Keratinocyte (primary cell): ENCODE measurements at regions not wholly inside any gene's neighbourhood (a gene's known extent, or its start where the extent isn't known, plus 50 kb on each side); places are given as distances from the start of the nearest gene placed in this dataset.

ENCODE experiments used
- DNase-seq: peaks from one replicate; pipeline ENCODE4 v3.0.0-alpha.2; 2011; ENCODE audit warnings: low read depth, missing footprints, low spot score
- FAIRE-seq: peaks from 2 replicates; lab custom pipeline; 2011; peaks lifted over from hg19 to GRCh38; lab: Jason Lieb, UNC
- H2AFZ ChIP-seq: 2 replicates; pipeline ENCODE4 v1.6.0; 2012; ENCODE audit warnings: low read length, control low read depth, inconsistent platforms; ENCODE audit not compliant: control insufficient read depth
- H3K27ac ChIP-seq: 2 replicates; pipeline ENCODE4 v1.5.1; 2011; ENCODE audit warnings: low read length; ENCODE audit not compliant: control insufficient read depth, insufficient read depth
- H3K27me3 ChIP-seq: 3 replicates; pipeline ENCODE4 v1.6.0; 2011; ENCODE audit warnings: low read length; ENCODE audit not compliant: control insufficient read depth, insufficient read depth; ENCODE audit errors: extremely low read depth
- H3K36me3 ChIP-seq, 2 experiments: 2 replicates in 1 of 2; 3 replicates in 1 of 2; pipeline ENCODE4 v1.5.1; 2011; ENCODE audit warnings: low read length in 2 of 2, mild to moderate bottlenecking in 1 of 2; ENCODE audit not compliant: control insufficient read depth in 2 of 2, insufficient read depth in 2 of 2; ENCODE audit errors: extremely low read depth in 1 of 2
- H3K4me1 ChIP-seq: 3 replicates; pipeline ENCODE4 v1.5.1; 2011; ENCODE audit warnings: low read length; ENCODE audit not compliant: control insufficient read depth, insufficient read depth; ENCODE audit errors: extremely low read depth
- H3K4me2 ChIP-seq: 3 replicates; pipeline ENCODE4 v1.6.0; 2011; ENCODE audit warnings: low read depth, low read length; ENCODE audit not compliant: control insufficient read depth, insufficient read depth; ENCODE audit errors: extremely low read depth
- H3K4me3 ChIP-seq, 3 experiments: fragments of 200-600 bp in 1 of 3; sonication (generic) in 1 of 3; 2 replicates in 2 of 3; 3 replicates in 1 of 3; pipeline ENCODE4 v1.5.1; 2011 to 2016; ENCODE audit warnings: low read length in 3 of 3, mild to moderate bottlenecking in 3 of 3, control low read depth in 2 of 3, inconsistent platforms in 1 of 3, low read depth in 1 of 3, mixed read lengths in 1 of 3, mixed run types in 1 of 3, moderate library complexity in 1 of 3; ENCODE audit not compliant: control insufficient read depth in 2 of 3, insufficient read depth in 2 of 3; ENCODE audit errors: extremely low read depth in 1 of 3
- H3K79me2 ChIP-seq: 2 replicates; pipeline ENCODE4 v1.6.0; 2012; ENCODE audit warnings: low read length; ENCODE audit not compliant: control insufficient read depth, insufficient read depth
- H3K9ac ChIP-seq: 3 replicates; pipeline ENCODE4 v1.6.0; 2011; ENCODE audit warnings: low read length; ENCODE audit not compliant: control insufficient read depth, insufficient read depth; ENCODE audit errors: extremely low read depth
- H3K9me1 ChIP-seq: 3 replicates; pipeline ENCODE4 v1.6.0; 2011; ENCODE audit warnings: low read length; ENCODE audit not compliant: control insufficient read depth, insufficient read depth; ENCODE audit errors: extremely low read depth
- H3K9me3 ChIP-seq: 2 replicates; pipeline ENCODE4 v1.5.1; 2012; ENCODE audit warnings: low read depth, low read length; ENCODE audit not compliant: control insufficient read depth
- H4K20me1 ChIP-seq: 3 replicates; pipeline ENCODE4 v1.6.0; 2011; ENCODE audit warnings: low read length; ENCODE audit not compliant: control insufficient read depth, insufficient read depth; ENCODE audit errors: extremely low read depth
- EZH2 ChIP-seq: IDR thresholded peaks from one replicate; pipeline ENCODE4 v1.6.1; 2012; ENCODE audit warnings: inconsistent platforms, mild to moderate bottlenecking, low read length, moderate library complexity
- dilution Hi-C: fragments of 300-500 bp; cut with MboI; formaldehyde crosslinking; loops from one replicate; pipeline ENCODE4 v1.7.0; 2020; ENCODE audit warnings: low sequenced_read_pairs; ENCODE audit not compliant: extremely low pct_ligation_motif_present
- TF ChIP-seq, protein P1 (sequence below), 3 experiments: IDR thresholded peaks in 1 of 3; conservative IDR thresholded peaks in 1 of 3; optimal IDR thresholded peaks in 1 of 3; 2 replicates in 2 of 3; 3 replicates in 1 of 3; pipeline versions ENCODE3 to v1.5.1; 2011; ENCODE audit warnings: low read length in 3 of 3, mild to moderate bottlenecking in 3 of 3, moderate library complexity in 2 of 3, control low read depth in 1 of 3, inconsistent platforms in 1 of 3; ENCODE audit not compliant: insufficient read depth in 2 of 3; ENCODE audit errors: extremely low read depth in 1 of 3

DNA sequence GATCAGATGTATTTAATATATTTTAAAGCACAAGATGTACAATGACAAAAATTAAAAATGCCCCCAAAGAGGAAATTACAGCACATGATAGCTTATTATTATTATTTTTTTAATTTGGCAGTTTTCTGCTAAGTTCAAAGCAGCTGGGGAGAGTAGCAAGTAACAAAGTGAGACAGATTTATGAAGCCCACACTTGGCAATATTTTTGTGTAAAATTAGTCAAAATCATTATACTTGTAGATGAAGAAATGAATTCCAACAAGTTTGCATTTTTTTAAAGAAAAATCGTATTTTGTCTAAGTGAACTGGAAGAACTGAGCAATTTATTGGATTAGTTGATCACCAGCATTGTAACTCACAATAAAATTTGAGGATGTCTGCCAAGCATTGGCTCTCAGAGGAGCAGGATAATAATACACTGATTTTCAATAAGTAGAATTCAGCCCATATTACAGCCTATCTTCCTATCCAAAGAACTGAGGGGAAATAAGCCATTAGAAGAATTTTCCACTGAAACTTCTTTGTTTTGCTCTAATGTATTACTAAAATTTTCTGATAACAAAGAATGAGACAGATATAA, 215.6 kb downstream of the MAP2K6 start:
- H3K4me1 ChIP-seq = no peaks in the 10 kb centered on the region
- no peaks in the 10 kb centered on the region for H4K20me1 ChIP-seq
- no peak overlapping the region for H3K27ac ChIP-seq
- DNase-seq (no peak), FAIRE-seq (no peak)
- H3K4me2 ChIP-seq = no peak overlapping the region
- no peak overlapping the region for H2AFZ ChIP-seq
- no peak overlapping the region for H3K9ac ChIP-seq
- TF ChIP-seq EZH2 = no peak
- TF ChIP-seq, protein P1, sequence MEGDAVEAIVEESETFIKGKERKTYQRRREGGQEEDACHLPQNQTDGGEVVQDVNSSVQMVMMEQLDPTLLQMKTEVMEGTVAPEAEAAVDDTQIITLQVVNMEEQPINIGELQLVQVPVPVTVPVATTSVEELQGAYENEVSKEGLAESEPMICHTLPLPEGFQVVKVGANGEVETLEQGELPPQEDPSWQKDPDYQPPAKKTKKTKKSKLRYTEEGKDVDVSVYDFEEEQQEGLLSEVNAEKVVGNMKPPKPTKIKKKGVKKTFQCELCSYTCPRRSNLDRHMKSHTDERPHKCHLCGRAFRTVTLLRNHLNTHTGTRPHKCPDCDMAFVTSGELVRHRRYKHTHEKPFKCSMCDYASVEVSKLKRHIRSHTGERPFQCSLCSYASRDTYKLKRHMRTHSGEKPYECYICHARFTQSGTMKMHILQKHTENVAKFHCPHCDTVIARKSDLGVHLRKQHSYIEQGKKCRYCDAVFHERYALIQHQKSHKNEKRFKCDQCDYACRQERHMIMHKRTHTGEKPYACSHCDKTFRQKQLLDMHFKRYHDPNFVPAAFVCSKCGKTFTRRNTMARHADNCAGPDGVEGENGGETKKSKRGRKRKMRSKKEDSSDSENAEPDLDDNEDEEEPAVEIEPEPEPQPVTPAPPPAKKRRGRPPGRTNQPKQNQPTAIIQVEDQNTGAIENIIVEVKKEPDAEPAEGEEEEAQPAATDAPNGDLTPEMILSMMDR (optimal IDR thresholded peaks at IDR 0.05 in 1 of 3, IDR thresholded peaks at IDR 0.05 in 1 of 3, conservative IDR thresholded peaks at IDR 0.05 in 1 of 3; ENCODE audit: extremely low read depth in 1 of 3, insufficient read depth in 2 of 3, low read length in 3 of 3) = no peak
- no peak overlapping the region for H3K4me3 ChIP-seq
- no peaks in the 10 kb centered on the region for H3K79me2 ChIP-seq
- H3K9me1 ChIP-seq = no peaks in the 10 kb centered on the region
- dilution Hi-C loops = no loop called here
- no peaks in the 10 kb centered on the region for H3K27me3 ChIP-seq
- no peaks in the 10 kb centered on the region for H3K9me3 ChIP-seq
- H3K36me3 ChIP-seq = no peaks in the 10 kb centered on the region

DNA sequence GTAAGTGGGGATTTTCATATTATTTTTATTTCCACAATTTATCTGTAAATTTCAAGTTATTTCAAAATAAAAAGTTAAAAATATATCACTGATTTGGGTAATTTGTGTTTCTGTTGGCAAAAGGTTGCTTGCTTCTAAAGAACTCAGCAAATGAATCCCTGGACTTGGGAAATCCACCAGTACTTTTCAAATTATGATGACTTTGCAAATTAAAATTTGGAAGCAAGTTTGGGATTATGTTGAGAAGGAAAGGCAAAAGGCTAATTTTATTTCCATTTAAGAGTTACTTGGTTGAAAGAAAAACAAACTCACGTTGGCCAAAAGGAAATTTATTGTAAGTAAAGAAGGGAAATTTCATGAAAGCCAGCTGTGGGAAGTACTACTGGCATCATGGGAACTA, 220.3 kb downstream of the MAP2K6 start:
- Histone ChIP-seq H3K36me3 (no peaks in the 10 kb centered on the region), H3K4me2 (no peak overlapping the region), H2AFZ (no peak overlapping the region), H3K79me2 (no peaks in the 10 kb centered on the region), H3K4me3 (no peak overlapping the region), H3K9me3 (no peaks in the 10 kb centered on the region), H3K27me3 (no peaks in the 10 kb centered on the region), H4K20me1 (no peaks in the 10 kb centered on the region), H3K27ac (no peak overlapping the region), H3K4me1 (no peaks in the 10 kb centered on the region), H3K9me1 (no peaks in the 10 kb centered on the region), H3K9ac (no peak overlapping the region)
- DNase-seq (no peak), FAIRE-seq (no peak)
- dilution Hi-C loops = no loop called here
- TF ChIP-seq, protein P1 (optimal IDR thresholded peaks at IDR 0.05 in 1 of 3, IDR thresholded peaks at IDR 0.05 in 1 of 3, conservative IDR thresholded peaks at IDR 0.05 in 1 of 3; ENCODE audit: extremely low read depth in 1 of 3, insufficient read depth in 2 of 3, low read length in 3 of 3) = no peak
- TF ChIP-seq EZH2 = no peak
